ENCODE measurements at regions not wholly inside any gene's neighbourhood (a gene's known extent, or its start where the extent isn't known, plus 50 kb on each side); places are given as distances from the start of the nearest gene placed in this dataset.

GRCh38 chr16:86375851-86376250, 134.5 kb upstream of the FOXF1 start:
- no peak for TF ChIP-seq EP300 (IDR thresholded peaks at IDR 0.05)
- TF ChIP-seq, protein P1, sequence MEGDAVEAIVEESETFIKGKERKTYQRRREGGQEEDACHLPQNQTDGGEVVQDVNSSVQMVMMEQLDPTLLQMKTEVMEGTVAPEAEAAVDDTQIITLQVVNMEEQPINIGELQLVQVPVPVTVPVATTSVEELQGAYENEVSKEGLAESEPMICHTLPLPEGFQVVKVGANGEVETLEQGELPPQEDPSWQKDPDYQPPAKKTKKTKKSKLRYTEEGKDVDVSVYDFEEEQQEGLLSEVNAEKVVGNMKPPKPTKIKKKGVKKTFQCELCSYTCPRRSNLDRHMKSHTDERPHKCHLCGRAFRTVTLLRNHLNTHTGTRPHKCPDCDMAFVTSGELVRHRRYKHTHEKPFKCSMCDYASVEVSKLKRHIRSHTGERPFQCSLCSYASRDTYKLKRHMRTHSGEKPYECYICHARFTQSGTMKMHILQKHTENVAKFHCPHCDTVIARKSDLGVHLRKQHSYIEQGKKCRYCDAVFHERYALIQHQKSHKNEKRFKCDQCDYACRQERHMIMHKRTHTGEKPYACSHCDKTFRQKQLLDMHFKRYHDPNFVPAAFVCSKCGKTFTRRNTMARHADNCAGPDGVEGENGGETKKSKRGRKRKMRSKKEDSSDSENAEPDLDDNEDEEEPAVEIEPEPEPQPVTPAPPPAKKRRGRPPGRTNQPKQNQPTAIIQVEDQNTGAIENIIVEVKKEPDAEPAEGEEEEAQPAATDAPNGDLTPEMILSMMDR (IDR thresholded peaks at IDR 0.05), result no peak

Data from tibial nerve (tissue), 4 donors.